Choroid plexus epithelial cell (primary cell): ENCODE measurements at regions not wholly inside any gene's neighbourhood (a gene's known extent, or its start where the extent isn't known, plus 50 kb on each side); places are given as distances from the start of the nearest gene placed in this dataset.

Source experiments
- DNase-seq: peaks from one replicate; pipeline ENCODE4 v3.0.0-alpha.2; 2010; ENCODE audit warnings: low read depth
- H3K4me3 ChIP-seq: 2 replicates; pipeline ENCODE4 v1.5.1; 2011; ENCODE audit warnings: low read depth, mild to moderate bottlenecking, control low read depth, low read length, moderate library complexity
- TF ChIP-seq, protein P1 (sequence below): conservative IDR thresholded peaks from 2 replicates; pipeline ENCODE4 v1.5.1; 2011; ENCODE audit warnings: low read depth, mild to moderate bottlenecking, control low read depth, inconsistent platforms, low read length, moderate library complexity

DNA sequence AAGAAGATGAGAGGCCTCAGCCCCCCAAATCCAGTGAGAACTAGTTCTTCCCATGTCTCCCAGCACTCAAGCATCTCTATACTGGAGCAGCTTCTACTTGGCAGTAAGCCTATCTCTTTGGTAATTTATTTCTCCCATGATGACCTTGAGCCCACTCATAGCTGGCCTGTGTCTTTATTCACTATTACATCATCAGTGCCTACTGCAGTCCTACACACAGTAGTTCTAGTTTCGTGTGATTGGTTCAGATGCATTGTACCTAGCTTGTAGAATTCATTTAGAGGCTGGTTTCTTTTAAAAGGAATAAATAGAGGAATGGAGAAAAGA lies 255.6 kb upstream of the ZFP64 start:
- TF ChIP-seq, protein P1, sequence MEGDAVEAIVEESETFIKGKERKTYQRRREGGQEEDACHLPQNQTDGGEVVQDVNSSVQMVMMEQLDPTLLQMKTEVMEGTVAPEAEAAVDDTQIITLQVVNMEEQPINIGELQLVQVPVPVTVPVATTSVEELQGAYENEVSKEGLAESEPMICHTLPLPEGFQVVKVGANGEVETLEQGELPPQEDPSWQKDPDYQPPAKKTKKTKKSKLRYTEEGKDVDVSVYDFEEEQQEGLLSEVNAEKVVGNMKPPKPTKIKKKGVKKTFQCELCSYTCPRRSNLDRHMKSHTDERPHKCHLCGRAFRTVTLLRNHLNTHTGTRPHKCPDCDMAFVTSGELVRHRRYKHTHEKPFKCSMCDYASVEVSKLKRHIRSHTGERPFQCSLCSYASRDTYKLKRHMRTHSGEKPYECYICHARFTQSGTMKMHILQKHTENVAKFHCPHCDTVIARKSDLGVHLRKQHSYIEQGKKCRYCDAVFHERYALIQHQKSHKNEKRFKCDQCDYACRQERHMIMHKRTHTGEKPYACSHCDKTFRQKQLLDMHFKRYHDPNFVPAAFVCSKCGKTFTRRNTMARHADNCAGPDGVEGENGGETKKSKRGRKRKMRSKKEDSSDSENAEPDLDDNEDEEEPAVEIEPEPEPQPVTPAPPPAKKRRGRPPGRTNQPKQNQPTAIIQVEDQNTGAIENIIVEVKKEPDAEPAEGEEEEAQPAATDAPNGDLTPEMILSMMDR = no peak
- no peak overlapping the region for H3K4me3 ChIP-seq
- DNase-seq = no peak

DNA sequence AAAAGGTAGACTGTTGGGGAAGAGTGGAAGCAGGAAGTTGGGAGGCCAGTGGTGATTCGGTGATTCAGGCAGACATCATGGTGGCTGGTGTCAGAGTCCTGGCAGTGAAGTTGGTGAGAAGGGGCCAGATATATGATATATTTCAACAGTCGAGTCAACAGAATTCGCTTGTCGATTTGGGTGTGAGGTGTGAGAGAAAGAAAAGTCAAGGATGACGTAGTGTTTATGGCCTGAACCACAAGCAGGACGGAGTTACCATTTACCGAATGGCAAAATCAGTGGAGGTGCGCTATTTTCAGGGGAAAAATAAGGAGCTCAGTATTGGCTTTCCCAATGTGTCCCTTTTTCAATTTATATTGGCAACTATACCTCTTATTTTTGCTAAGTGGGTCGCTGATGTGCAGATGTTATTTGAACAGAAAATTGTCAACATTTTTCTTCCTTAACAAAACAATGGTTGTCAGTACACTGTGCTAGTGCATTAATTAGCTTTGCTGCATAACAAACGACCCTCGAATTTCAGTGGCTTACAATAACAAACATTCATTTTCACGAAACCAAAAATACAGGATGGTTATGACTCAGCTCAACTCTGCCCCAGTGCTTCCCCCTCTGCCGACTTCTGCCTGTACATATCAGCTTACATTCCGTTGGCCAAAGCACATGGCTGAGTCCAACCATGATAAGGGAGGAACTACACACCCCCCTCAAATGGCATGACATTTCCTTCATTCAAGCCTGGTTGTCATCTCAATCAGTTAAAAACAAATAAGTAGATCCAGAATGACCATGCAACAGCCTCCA lies 255.0 kb upstream of the ZFP64 start:
- TF ChIP-seq, protein P1 = no peak
- peak; percentile 67 for DNase-seq
- H3K4me3 ChIP-seq = no peak overlapping the region

DNA sequence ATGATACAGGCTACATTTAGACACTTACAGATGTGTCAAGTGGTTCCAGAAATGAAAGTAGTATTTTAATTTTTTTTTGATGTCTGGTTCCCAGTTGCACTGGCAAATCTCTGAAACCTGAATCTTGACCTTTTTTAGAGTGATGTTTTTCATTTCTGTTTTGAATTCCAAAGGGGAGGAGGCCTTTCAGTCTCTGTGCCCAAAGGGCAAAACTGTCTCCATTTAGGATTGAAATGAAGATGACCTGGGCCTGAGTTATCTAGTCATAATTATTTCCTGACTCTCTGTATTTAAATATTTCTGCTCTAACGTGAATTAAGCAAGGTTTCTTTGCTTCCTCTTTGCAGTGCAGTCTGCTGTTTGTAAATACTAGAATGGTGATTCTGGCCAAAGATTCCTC lies 252.9 kb upstream of the ZFP64 start:
- no peak for DNase-seq
- TF ChIP-seq, protein P1 = no peak
- no peak overlapping the region for H3K4me3 ChIP-seq

- no peak for DNase-seq
- TF ChIP-seq, protein P1 = no peak
- H3K4me3 ChIP-seq = no peak overlapping the region
Measured at GRCh38 chr20:52443874-52444273, 252.3 kb upstream of the ZFP64 start.

DNA sequence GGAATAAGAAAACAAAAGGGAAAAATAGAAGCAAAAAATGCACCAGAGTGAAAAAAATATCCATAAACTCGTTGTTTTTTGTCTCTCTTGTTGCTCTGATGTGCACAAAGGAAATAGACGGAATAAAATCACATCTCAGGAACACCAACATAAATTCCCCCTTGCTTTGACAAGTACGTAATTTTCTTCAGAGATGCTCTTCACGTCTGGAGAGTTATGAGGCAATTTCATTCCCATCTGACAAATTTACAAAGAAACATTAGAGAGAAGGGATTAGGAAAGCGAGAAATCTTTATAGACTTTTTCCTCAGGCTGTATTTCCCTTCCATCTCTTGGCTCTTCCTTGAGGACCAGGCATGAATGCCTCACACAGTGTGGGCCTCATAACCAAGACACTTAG lies 250.1 kb upstream of the ZFP64 start:
- no peak for DNase-seq
- TF ChIP-seq, protein P1 = no peak
- H3K4me3 ChIP-seq = no peak overlapping the region

GRCh38 chr20:52439375-52439774 lies 247.8 kb upstream of the ZFP64 start:
- H3K4me3 ChIP-seq = no peak overlapping the region
- TF ChIP-seq, protein P1 = no peak
- no peak for DNase-seq

DNA sequence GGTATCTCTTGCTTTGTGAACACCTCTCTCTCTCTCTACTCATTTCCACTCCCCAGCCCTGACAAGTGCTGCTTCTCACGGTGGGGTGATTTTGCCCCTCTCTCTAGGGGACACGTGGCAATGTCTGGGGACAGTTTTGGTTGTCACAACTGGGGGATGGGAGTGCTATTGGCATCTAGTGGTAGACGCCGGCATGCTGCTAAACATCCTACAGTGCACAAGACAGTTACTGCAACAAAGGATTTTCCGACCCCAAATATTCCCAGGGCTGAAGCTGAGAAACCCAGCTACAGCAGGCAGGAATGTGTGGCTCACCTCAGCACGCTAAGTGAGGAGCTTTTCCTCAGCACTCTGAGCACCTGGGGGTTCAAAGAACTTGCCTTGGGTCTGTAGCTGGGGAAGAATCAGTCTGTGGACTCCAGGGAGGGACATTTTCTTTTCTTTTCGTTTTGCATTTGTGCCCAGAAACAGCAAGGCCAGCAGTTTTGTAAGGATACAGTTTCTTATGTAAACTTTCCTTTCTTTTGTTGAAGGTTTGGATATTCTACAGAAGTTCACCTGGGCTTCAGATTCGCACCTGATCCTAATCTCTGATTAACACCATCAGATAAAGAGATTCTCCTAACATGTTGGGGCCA lies 246.9 kb upstream of the ZFP64 start:
- TF ChIP-seq, protein P1 = no peak
- no peak overlapping the region for H3K4me3 ChIP-seq
- no peak for DNase-seq
